Fibroblast of villous mesenchyme (primary cell): ENCODE measurements at regions not wholly inside any gene's neighbourhood (a gene's known extent, or its start where the extent isn't known, plus 50 kb on each side); places are given as distances from the start of the nearest gene placed in this dataset.

Experiments used
- DNase-seq: peaks from one replicate; pipeline ENCODE4 v3.0.0-alpha.2; 2010; ENCODE audit warnings: low read depth
- H3K4me3 ChIP-seq: 2 replicates; pipeline ENCODE4 v1.5.1; 2011; ENCODE audit warnings: low read depth, mild to moderate bottlenecking, low read length
- CTCF ChIP-seq: IDR thresholded peaks from 2 replicates; pipeline ENCODE4 v1.5.1; 2012; ENCODE audit warnings: low read depth, mild to moderate bottlenecking, low read length; ENCODE audit not compliant: insufficient read depth

- no peak overlapping the region for H3K4me3 ChIP-seq
- TF ChIP-seq CTCF: no peak
- peak; percentile 54 for DNase-seq
These were observed 169.2 kb downstream of the HGF start for GRCh38 chr7:81600608-81601007.

GRCh38 chr7:81598951-81599350 is 170.9 kb downstream of the HGF start:
- no peak for DNase-seq
- TF ChIP-seq CTCF: no peak
- H3K4me3 ChIP-seq: no peak overlapping the region

GRCh38 chr7:81594767-81595166 is 175.1 kb downstream of the HGF start:
- H3K4me3 ChIP-seq: no peak overlapping the region
- TF ChIP-seq CTCF: no peak
- peak; percentile 55 for DNase-seq

- DNase-seq: no peak
- no peak for TF ChIP-seq CTCF
- no peak overlapping the region for H3K4me3 ChIP-seq
These were observed 179.7 kb downstream of the HGF start for GRCh38 chr7:81590131-81590530.

- DNase-seq: peak; percentile 59
- H3K4me3 ChIP-seq: no peak overlapping the region
- TF ChIP-seq CTCF: no peak
These were observed 185.2 kb downstream of the HGF start for GRCh38 chr7:81584667-81585066.

- no peak overlapping the region for H3K4me3 ChIP-seq
- no peak for DNase-seq
- no peak for TF ChIP-seq CTCF
These were observed 185.8 kb downstream of the HGF start for GRCh38 chr7:81583882-81584533.

- DNase-seq: no peak
- no peak for TF ChIP-seq CTCF
- no peak overlapping the region for H3K4me3 ChIP-seq
These were observed 186.8 kb downstream of the HGF start for GRCh38 chr7:81583090-81583489.
